WI38 (cell line): ENCODE measurements at regions not wholly inside any gene's neighbourhood (a gene's known extent, or its start where the extent isn't known, plus 50 kb on each side); places are given as distances from the start of the nearest gene placed in this dataset.

Source experiments
- H3K4me3 ChIP-seq: 2 replicates; pipeline ENCODE4 v1.5.1; 2011; ENCODE audit warnings: low read depth, mild to moderate bottlenecking, control low read depth, low read length
- TF ChIP-seq, protein P1 (sequence below): IDR thresholded peaks from 2 replicates; pipeline ENCODE4 v1.5.1; 2012; ENCODE audit warnings: low read depth, mild to moderate bottlenecking, control low read depth, low read length

- TF ChIP-seq, protein P1, sequence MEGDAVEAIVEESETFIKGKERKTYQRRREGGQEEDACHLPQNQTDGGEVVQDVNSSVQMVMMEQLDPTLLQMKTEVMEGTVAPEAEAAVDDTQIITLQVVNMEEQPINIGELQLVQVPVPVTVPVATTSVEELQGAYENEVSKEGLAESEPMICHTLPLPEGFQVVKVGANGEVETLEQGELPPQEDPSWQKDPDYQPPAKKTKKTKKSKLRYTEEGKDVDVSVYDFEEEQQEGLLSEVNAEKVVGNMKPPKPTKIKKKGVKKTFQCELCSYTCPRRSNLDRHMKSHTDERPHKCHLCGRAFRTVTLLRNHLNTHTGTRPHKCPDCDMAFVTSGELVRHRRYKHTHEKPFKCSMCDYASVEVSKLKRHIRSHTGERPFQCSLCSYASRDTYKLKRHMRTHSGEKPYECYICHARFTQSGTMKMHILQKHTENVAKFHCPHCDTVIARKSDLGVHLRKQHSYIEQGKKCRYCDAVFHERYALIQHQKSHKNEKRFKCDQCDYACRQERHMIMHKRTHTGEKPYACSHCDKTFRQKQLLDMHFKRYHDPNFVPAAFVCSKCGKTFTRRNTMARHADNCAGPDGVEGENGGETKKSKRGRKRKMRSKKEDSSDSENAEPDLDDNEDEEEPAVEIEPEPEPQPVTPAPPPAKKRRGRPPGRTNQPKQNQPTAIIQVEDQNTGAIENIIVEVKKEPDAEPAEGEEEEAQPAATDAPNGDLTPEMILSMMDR = no peak
These were observed 53.8 kb downstream of the FZD10 start for GRCh38 chr12:130216031-130216430.

DNA sequence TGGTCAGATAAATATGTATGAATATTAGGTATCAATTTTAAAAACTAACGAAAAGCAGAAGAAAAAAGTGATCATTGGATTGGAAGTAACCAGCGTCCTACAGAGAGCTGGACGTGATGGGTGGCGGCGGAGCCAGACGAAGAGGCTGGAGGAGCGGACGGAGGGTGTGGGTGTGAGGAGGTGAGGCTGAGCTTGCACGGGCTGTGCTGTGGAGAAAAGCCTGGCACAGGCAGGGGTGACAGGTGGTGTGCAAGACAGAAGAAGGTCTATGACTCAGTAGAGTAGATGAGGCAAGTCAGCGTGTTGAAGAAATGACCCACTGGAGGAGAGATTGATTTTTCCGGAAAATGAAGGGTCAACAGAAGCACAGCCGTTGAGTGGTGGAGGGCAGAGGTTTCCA lies 56.4 kb downstream of the FZD10 start:
- H3K4me3 ChIP-seq = no peak overlapping the region
- TF ChIP-seq, protein P1 = no peak

More at GRCh38 chr12:130216031-130216430, 53.8 kb downstream of the FZD10 start:
- H3K4me3 ChIP-seq = no peak overlapping the region

DNA sequence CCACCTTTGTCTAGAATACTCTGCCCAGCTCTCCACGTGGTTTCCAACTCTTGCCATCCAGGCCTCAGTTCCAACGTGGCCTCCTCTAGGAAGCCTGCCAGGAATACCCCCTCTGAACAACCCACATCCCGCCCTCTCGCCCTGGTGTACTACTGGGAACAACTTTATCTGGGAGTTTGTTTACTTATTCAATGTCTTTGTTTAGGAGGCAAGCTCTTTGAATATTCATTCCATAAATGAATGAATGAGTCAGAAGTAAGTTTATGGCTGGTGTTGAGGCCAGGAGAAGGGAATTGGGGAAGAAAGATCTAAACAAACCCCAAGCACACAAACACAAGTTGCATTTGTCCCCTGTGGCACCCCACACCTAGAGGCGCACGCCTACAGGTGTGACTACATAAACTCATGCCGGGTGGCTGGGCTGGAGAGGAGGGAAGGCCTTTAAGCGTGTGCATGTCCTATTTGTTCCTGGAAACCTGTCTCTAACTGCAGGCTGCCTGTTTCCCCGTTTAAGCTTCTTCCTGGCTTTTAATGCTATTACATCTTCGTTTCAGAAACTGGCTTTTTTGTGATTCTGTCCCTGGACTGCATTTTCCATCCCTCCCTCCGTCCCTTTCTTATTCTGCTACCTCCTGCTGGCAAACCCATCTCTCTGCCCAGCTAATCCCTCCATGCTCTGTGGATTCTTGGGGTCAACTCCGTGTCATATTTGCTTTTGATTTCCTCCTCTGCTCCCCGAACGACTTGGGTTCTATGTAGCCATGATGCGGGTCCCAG lies 57.9 kb downstream of the FZD10 start:
- H3K4me3 ChIP-seq = no peak overlapping the region
- TF ChIP-seq, protein P1 = no peak

DNA sequence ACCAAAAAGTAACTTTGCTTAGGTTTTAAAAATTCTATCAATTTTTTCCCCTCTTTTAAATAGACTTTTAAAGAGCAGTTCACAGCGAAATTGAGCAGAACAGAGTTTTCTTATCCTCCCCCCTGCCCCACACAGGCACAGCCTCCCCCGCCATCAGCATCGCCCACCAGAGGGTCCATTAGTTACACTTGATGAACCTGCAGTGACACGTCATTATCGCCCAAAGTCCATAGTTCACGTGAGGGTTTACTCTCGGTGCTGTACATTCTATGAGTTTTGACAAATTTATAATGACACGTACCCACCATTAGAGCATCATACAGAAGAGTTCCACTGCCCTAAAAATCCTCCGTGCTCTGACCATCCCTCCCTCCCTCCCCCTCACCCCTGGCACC lies 58.4 kb downstream of the FZD10 start:
- no peak overlapping the region for H3K4me3 ChIP-seq
- TF ChIP-seq, protein P1 = no peak

DNA sequence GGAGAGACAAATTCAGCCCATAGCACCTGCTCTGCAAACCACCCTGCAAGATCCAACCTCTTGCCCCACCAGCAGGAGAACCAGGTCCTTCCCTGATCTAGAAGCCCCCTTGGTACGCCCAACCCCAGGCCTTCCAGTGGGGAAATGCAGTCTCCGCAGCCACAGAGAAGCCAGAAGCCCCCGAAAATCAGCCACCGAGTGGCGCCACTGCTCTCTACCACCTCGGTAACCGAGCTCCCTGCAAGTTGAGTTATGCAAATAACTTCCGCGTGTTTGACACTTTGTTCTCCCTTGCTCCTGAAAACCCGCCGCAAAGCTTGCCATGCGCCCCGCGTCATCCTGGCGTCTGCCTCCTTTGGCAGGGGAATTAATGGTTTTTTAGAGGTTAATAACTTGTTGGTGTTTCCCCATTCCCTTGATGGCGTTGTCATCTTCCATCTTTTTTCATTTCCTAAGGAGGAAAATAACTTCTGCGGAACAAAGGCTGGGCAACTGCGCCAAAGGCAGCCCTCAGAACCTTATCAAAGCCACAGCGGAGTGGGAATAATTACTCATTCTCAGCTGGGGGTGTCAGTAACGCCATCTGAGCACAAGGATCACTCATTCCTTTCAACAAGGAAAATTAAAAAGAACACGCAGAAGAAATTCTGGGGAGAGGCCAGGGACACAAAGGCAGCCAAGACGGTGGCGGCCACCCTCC lies 60.4 kb downstream of the FZD10 start:
- TF ChIP-seq, protein P1 = no peak
- H3K4me3 ChIP-seq = no peak overlapping the region

GRCh38 chr12:130223767-130224244 lies 61.5 kb downstream of the FZD10 start:
- TF ChIP-seq, protein P1 = no peak
- H3K4me3 ChIP-seq = no peak overlapping the region

GRCh38 chr12:130224613-130225012 lies 62.3 kb downstream of the FZD10 start:
- no peak overlapping the region for H3K4me3 ChIP-seq
- TF ChIP-seq, protein P1 = no peak
